GM19463 (cell line): ENCODE measurements at regions not wholly inside any gene's neighbourhood (a gene's known extent, or its start where the extent isn't known, plus 50 kb on each side); places are given as distances from the start of the nearest gene placed in this dataset.

Experiments used
- ATAC-seq: cut with Tn5 transposase; IDR thresholded peaks from one replicate; pipeline ENCODE4 v1.9.1; 2021; ENCODE audit warnings: mild to moderate bottlenecking, moderate library complexity; ENCODE audit not compliant: unreplicated experiment

DNA sequence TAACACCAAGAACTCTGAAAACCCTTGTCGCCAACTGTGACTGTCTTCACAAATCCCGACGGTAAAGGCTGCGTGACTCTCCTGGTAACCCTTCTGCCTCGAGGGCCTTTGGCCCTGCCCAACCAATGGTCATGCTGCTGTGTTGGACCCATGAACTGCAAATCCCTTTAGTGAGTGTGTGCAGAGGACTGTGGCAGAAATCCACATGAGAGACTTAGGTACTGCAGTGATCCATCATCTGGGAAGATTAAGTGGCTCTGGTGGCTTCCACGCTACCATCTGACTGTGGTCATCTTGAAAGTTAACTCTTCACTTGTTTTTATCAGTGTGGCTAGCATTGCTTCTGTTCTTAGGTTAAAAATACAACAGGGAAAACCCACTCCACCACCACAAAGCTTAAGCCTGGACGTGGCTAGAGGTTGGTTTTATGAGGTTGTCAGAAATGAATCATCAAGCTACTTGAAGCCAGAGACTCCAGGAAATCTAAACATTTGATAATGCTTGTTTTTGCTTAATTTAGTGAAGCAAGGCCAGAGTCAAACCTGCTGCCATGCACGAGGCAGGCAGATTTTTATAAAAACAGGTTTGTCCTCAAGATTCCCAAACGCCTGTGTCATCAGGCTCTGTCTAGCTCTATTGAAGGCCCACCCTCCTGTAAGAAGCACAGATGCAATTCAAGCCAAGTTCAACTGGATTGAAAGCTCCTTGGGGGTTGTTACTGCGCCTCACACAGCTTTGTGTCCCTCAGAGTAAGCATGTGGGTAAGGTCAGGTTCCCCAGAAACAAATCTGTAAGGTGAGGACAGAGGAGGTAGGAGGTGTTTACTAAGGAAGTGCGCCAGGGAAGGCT lies 52.7 kb upstream of the ERCC6L2 start:
- ATAC-seq = peak; percentile 97

DNA sequence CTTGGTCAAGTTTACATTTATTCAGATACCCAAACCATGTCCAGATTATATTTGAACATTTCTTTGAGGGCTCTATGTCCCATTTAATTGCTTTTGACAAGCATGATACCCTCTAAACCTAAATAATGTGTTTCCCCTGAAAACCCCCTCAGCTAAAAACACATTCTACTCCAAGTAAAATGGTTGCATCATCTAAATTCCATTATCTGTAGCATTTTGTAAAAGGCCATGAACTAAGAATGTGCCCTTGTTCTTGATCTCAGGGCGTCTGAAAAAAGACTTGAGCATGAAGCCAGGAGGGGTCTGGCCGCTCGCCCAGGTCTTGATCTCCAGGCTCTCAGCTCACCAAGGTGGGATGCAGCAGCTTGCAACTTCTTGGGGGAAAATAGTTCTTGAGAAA lies 53.5 kb upstream of the ERCC6L2 start:
- no peak for ATAC-seq

DNA sequence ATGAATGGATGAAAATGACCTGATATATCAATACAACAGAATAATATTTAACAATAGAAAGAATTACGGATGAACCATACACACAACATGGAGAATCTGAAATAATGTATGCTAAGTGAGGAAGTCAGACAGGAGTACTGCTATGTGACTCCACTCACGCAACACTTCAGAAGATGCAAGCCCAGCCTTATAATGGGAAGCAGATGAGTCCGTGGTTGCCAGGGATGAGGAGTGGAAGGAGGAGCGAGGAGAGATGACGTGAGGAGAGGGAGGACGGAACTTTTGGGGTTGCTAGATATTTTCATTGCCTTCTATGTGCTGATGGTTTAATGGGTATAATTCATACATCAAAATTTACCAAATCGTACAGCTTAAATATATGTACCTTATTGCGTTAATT lies 55.4 kb upstream of the ERCC6L2 start:
- no peak for ATAC-seq

DNA sequence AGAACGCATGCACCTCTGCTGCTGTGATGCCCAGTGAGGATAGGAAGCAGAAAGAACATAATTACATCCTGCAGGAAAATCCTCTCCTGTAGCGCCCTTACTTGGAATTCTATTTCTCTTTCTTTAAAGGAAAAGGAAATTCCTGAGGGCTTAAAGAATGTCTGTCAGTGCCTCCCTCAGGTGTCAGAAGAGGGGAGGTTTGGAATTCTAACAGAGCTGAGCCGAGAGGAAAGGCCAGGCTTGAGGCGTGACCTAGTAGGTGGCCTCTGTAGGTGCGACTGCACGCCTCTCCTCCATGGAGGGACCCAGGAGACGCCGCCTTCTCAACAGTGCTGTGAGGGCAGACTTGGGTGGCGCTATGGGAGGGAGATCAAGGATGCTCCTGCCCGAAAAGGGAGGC lies 55.9 kb upstream of the ERCC6L2 start:
- no peak for ATAC-seq

DNA sequence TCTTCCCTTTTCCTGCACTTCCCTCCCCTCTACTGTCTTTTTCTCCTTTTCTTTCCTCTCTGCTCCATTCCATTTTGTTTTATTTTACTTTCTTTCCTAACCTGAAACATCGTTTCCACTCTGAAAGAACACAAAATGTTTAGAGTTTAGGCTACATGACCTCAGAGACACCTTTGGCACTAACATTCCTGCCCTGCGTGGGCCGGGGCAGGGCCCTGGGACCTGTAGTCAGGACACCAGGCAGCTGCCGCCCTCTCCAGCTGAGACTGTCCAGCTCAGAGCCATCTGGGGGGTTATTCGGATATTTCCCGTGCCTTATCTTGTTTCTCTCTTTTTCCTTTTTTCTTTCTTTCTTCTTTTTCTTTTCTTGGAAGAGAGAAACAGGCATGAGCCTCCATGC lies 58.3 kb upstream of the ERCC6L2 start:
- no peak for ATAC-seq

DNA sequence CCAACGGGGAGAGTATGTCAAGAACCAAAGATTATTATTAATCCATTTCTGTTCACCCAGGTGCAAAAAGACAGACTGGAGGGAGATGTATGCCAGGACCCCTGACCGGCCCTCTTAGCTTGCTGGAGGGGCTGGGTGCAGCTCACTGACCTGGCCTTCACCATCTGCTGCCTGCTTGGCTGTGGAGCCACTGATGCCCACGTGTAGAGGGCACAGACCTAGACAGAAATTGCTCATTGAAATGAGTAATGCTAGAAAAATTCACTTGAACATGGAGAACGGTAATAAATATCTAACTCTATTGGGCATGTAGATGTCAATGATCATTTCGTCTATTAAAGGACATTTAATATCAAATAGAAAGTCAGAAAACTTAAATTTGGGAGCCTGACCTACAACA lies 58.8 kb upstream of the ERCC6L2 start:
- ATAC-seq = no peak

DNA sequence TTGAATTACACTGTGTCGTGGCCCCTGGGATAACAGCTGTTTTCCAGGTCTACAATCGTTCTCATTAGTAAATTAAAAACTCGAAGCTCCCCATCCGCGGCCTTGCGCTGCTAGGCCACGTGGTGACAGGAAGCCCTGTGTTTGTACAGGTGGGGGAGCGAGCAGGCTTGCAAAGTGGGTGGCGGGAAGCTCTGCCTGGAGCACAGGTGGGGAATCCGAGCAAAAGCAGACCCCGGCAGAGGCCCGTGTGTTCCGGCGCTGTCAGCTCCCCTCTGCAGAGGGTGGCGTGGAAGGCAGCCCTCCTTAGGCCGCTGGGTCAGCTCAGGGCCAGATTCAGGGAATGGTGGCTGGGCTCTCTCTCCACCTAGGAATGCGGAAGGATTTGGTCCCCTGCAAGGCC lies 59.5 kb upstream of the ERCC6L2 start:
- no peak for ATAC-seq

DNA sequence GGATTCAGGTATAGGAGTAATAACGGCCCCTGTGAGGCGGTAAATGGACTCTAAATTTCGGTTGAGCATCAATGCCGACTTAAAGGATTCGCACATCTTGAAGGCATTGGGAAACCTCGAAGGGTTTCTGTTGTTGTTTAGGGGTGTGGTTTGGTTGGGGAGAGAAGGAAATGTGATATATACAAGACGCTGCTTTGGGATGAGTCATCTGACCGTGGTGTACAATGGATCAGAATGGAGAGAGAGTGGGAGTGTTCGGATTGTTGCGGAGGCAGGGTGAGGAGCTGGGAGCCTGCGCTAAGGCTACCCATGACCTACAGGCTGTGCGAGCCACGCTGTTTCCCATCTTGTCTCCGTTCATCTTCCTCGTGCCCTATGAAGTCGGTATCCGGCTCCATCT lies 60.4 kb upstream of the ERCC6L2 start:
- ATAC-seq = no peak

DNA sequence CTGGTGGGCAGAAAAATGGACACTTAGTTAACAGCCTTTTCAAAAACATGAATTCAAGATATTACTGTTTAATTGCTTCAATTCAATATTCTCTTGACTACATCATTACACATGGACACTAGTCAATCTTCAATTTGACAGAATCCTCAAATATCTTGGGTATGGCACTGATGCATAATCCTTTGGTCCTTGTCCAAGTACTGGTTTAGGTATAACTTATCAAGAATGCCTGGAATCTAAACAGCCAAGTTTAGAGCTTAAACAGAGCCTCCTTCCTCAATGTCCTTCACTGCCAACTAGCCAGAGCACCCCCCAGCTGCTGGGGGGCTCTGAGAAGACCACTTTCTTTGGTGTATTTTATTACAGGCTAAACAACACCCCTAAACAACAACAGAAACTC lies 61.6 kb upstream of the ERCC6L2 start:
- ATAC-seq = no peak

DNA sequence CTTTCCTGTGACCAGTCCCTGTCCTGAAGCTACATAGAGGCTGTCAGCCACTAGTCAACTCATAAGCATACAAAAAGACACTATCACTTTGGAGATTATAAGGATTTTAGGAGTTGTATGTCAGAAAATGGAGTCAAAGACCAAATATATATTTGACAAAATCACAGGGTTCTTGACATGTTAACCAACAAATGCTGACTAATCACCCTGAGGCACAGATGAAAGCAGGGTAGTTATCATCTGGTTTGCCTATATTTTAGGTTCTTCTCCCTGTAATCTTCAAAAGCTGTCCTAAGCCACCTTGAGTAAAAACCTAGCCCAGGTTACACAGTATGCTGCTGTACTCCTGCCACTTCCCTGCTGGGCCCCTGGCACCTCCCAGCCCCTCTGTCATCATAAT lies 64.7 kb upstream of the ERCC6L2 start:
- ATAC-seq = no peak

DNA sequence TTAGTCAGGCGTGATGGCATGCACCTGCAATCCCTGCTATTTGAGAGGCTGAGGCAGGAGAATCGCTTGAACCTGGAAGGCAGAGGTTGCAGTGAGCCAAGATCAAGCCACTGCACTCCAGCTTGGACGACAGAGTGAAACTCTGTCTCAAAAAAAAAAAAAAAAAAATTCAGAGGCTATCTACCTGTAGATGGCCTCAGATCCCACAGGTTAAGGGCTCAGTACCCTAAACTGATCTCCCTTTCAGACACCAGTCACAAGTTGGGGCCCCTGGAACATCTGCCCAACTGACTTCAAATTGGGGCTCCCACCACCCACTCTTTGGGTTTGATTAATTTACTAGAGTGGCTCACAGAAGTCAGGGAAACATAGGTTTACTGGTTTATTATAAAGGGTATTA lies 65.4 kb upstream of the ERCC6L2 start:
- ATAC-seq = no peak

DNA sequence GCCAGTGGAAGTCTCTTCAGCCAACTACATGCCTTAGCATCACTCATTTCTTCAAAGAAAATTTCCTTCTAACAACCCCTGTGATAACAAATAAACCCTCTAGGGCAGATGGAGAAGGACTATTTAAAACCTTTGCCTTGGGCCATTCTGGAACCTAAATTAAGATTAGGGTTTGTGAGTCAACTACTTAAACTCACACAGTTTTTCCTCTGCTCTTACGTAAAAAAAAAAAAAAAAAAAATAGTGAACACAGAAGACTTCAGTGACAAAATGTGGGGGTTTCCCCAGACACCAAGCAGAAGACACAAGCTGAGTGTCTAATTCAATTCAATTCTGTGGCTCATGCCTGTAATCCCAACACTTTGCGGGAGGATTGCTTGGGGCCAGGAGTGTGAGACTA lies 65.8 kb upstream of the ERCC6L2 start:
- no peak for ATAC-seq

DNA sequence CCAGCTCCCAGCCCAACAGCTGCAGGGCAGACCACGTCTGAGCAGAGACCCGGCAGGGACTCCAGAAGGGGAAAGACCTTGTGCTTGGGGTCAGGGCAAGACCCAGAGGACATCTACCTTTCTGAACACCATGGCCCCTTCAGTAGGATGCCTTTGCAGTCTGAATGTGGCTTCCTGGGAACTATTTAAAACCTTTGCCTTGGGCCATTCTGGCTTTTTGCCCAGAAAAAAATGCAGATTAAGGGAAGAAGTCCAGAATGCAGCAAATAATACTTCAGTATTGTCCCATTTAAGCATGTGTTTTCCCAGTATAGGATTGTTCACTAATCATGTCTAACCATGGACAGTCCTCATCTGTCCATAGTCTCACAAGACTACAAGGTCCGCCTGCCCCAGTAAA lies 67.5 kb upstream of the ERCC6L2 start:
- ATAC-seq = no peak

DNA sequence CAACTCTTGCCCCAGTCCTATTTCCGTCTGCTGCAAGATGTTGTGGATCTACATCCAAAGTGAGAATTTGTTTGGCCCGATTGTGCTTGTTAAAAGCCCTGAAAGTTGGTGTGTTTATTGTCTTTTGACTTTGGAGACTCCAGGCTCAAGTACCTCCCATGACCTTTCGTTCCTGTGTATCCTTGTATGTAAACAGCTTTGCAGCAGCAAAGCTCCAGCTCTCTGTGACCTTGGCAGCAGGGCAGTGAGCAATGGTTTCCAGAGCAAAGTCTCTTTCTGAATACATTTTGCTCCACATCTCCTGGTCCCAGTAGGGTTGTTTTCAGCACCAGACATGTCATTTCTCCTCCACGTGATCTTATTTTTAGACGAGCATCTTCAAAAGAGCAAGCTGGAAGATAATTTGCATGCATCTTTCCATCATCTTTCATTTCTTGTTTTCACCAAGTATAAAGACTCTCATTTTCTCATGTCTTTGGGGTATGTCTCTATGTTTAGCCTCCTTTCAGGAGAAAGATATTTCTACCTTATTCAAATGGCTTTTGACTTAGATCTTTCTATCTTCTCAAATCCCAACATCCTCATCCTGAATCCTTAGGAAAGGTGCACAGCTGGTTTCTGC lies 68.1 kb upstream of the ERCC6L2 start:
- no peak for ATAC-seq

DNA sequence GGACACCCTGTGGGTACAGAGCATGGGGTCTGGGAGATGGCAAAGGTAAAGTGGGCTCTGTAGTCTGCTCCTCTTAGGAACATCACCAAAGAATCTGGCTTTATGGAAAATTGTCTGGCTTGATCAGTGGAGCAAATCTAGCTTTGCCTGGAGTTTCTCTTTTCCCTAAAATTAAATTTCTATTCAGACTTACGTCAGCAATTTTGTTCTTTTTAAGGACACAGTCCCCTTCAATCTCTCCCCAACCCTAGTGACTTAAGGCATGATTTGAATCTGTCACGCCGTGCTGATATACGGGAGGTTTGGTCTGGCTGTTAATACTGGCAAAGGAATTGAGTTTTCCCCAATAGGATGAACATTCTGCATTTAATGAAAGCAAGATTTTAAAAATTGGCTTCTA lies 72.3 kb upstream of the ERCC6L2 start:
- no peak for ATAC-seq

DNA sequence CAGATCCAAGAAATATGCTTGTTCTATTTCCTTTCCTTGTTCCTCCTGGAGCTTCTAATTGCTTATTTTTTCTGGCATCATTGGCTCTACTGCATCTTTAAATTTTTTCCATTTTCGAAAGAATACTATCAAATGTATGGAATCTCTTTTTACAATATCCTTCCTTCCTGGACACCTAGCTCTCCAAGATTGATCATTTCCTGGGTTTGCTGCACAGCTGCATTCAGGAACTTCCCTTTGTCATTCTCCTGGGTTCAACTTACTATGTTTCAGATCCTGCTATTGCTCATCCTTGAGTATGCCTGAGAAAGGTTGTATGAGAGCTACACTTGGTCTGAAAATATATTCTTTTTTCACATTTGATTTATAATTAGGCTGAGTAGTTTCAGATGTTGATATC lies 73.7 kb upstream of the ERCC6L2 start:
- no peak for ATAC-seq

DNA sequence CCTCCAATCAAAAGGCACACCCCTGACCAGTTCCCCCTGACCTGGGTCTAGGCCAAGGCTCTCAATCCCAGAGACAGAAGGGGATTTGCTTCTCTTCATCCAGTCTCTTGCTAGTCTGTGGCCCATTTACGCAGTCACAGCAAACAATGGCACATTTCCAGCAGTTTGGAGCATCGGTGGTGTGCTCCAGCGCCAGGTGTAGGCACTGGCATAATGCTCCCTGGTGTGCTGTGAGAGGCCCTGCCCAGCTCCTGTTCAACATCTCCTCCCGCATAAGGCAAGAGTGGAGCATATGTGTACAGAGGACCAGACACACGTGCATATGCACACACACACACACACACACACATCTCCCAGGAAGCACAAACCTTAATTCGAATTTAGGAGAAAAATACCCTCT lies 79.5 kb upstream of the ERCC6L2 start:
- no peak for ATAC-seq

DNA sequence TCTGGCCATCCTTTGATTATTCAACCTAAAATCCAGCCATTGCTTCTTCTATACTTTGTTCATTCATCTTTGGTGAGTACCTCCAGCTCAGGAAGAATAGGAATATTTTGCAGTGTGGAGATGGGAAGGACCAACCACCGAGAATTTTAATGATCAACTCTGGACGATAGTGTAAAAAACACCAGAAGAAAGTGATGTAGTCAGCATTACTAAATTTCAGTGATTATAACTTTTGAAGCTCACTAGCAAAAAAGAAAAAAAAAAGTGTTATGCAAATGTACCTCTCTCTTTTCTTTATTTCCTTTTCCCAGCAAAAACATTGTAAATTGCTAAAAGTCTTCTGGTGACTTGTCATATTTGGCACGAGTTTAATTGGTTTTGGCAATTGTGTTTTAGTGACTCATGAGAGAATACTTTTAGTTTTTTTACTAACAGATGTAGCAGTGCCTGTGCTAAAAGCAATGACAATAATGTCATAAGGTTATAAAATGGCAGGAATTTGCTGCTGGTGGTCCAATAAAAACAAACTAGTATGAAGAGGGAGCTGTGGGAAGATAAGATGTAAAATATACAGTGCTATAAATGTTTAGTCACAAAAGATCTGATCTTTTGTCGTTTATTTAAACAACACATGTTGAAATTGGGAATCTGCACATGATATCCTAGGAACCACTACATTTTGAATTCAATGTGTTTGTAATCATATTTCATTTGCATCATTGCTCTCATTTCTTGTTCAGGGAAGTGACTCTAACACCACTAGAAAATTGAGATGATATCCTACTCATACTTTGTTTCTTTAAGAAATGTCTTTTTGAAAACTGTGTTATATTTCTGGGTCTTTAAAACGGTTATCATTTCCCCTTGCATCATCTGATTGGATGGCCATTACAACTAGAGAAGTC lies 81.3 kb upstream of the ERCC6L2 start:
- ATAC-seq = no peak

DNA sequence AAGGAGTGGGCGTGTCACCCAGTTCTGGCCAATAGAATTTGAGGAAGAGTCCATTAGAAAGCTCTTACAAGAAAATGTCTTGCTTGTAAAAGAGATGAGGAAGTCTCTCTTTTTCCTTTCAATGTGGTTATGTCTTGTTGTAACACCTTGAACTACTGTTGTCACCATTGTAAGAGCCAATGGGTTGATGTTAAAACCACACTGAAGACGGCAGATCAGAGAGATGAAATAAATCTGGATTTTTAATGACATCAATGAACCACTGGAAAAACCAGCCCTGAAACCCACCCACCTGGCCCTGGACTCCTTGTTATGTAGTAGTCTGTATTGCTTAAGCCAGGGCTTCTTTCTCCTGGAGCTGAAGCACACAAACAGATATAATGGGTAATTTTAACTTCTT lies 83.8 kb upstream of the ERCC6L2 start:
- no peak for ATAC-seq

DNA sequence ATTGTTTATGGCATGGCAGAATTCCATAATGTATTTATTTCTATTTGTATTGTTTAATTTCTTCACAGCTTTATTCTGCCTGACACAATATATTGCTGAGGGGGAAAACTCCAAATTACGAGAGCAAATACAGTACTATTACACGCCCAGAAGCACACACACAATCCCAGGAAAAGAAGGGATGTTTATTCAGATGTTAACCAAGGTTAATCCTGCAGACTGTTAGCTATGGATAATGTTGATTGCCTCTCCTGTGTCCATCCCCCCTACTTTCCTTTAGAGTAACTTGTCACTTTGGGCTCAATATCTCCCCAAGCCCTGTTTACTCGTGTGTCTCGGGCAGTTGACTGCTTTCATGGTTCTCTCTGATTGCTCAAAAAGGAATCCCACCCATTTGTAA lies 84.2 kb upstream of the ERCC6L2 start:
- ATAC-seq = no peak

DNA sequence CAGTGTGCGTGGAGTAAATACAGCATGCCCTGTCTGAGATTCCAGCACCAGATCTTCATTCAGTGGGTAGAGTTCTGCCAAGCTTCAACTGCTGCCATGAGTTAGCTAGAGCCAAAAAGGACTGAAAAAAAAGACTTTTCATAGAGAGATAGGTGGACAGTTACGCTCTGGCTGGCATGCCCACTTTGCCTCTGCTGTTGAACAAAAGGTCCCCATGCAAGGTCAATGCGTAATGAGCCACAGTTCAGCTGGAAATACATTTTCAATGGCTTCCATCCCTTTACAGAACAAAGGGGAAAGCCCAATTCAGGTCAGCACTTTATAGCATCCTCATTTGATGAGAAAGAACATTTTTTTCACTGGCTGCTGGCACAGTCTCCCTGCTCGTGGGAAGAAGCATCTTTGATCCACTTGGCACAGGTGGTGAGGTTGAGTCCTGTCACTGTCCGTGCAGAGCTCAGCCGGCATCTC lies 86.9 kb upstream of the ERCC6L2 start:
- no peak for ATAC-seq

DNA sequence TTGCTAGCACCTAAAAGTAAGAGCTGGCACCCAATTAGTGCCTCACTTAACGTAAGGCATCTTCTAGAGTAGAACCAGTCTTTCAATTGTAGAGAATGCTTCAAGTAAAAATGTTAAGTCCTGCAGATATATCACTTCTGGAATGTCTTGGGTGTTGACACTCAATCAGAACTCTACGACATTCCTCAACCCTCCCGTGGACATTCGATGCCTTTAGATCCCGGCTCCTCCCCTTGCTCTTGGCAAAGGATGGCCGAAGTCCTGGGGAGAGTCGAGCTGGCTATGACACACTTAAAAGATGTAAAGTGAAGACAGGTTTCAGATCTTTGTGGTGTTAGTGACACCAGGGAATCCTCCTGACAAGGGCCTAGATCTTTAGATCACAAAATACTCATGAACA lies 87.5 kb upstream of the ERCC6L2 start:
- ATAC-seq = no peak
